Adipose tissue (tissue), 3 donors: ENCODE measurements at regions not wholly inside any gene's neighbourhood (a gene's known extent, or its start where the extent isn't known, plus 50 kb on each side); places are given as distances from the start of the nearest gene placed in this dataset.
"Not testable (repeated sequence)": the region's sequence is repeated elsewhere in the genome, so short reads cannot be mapped to it uniquely, and the experiment has no call there.

Source experiments
- H3K27ac ChIP-seq: one replicate; pipeline ENCODE4 v1.5.1; 2013; ENCODE audit warnings: low read depth, low read length
- WGBS, 3 donors: extraction: QIAGEN DNeasy Blood & Tissue Kit; methylation state at CpG; one replicate each; pipeline ENCODE4 v1.1.7; 2013; 5-methylcytosine and 5-hydroxymethylcytosine counted together
- donor health status: healthy with polysubstance abuse.
- donor health status: Bipolar disorder and iron deficiency.
- donor health status: healthy.

DNA sequence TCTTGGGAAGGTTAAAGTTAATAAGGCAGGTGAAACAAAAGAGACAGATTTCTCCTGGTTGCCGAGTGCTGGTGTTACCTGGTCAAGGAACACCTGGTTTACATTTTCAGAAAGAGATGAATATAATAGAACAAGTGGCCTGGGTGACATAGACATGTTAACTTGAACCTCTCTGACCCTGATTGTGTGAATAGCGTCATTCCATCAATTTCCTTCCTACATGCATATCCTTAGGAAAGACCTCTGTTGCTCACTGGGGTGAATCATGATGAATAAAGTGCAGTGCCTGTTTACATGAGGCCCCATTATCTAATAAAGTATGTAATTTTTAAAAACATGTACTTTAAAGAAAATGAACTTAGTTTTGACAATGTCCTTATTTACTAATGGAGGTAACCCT lies 1822.9 kb upstream of the FLRT2 start:
- no peak overlapping the region for H3K27ac ChIP-seq
- WGBS, 3 donors = 66 to 85% (median 67%) methylated on average over 2 of the region's 2 CpGs

DNA sequence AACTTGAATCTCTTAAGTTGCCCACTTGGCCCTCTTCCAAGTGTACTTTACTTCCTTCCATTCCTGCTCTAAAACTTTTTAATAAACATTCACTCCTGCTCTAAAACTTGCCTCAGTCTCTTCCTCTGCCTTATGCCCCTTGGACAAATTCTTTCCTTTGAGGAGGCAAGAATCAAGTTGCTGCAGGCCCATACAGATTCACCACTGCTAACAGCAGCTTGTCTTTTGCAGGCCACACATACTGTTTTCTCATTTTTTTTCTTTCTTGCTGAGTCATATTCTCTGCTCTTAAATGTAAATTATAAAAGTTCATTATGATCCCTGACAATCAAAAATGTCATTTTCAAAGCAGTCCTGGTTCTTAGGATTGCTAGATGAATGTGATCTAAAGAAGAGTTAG lies 1820.8 kb upstream of the FLRT2 start:
- H3K27ac ChIP-seq = no peak overlapping the region

DNA sequence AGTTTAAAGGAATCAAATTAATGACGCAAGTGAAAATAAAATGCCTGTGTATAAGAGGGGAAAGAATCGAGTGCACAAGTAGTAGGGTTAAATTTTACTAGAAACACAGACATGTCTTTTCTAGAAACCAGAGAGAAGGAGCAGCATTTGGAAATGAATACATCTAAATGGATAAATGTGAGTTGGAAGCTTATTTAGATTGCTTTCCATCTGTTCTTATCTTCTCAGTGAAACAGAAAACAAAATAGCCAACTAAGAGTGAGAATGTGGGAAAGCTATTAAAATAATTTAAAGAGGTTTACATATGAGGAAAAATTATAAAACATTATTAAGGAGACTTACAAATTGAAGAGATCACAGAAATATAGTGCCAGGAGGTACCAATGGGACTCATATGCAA lies 1818.9 kb upstream of the FLRT2 start:
- no peak overlapping the region for H3K27ac ChIP-seq
- 91 to 92% (median 92%) methylated on average over 2 of the region's 2 CpGs for WGBS, 3 donors

GRCh38 chr14:83712418-83713129 lies 1817.4 kb upstream of the FLRT2 start:
- H3K27ac ChIP-seq = no peak overlapping the region
- 81 to 92% (median 90%) methylated on average over 2 of the region's 2 CpGs for WGBS, 3 donors

DNA sequence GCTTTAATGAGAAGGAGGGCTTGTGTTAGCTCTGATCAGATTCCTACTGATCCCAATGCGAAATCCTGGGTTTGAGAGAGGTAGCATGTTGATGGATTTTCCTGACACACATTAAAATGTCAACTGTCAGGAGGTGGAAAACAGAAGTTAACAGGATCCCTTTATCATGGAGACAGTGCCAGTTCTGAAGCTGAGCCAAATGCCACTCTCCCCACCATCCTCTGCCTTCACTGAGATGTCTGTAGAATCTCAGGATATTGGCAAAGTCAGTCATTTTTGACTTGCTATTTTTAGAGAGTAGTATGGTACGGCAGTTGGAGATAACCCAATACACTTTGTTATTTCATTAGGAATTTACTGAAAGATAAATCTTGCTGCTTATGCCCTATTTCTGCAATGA lies 1816.2 kb upstream of the FLRT2 start:
- 75 to 85% (median 76%) methylated on average over 2 of the region's 2 CpGs for WGBS, 3 donors
- H3K27ac ChIP-seq = no peak overlapping the region

- no peak overlapping the region for H3K27ac ChIP-seq
Measured at GRCh38 chr14:83714151-83714550, 1815.8 kb upstream of the FLRT2 start.

- 93 to 97% (median 94%) methylated on average over 12 of the region's 12 CpGs for WGBS, 3 donors
- H3K27ac ChIP-seq = not testable (repeated sequence)
Measured at GRCh38 chr14:83719435-83719834, 1810.5 kb upstream of the FLRT2 start.

DNA sequence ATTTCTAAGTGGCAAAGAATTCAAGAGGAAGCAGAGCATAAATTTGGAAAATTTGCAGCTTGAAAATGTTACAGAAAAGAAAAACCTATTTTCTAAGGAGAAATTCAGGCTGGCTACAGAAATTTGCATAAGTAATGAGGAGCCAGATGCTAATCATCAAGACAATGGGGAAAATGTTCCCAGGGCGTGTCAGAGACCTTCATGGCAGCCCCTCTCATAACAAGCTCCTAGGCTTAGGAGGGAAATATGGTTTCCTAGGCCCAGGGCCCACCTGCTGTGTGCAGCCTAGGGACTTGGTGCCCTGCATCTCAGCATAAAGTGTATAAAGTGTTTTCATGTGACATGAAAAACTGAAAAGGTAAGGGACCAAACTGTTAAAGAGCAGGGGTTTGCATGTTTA lies 1796.3 kb upstream of the FLRT2 start:
- H3K27ac ChIP-seq = no peak overlapping the region
- 75 to 89% (median 77%) methylated on average over 1 of the region's 1 CpG for whole genome bisulfite sequencing, 3 donors

- H3K27ac ChIP-seq = no peak overlapping the region
- WGBS, 3 donors = 78 to 79% (median 79%) methylated on average over 7 of the region's 7 CpGs
Measured at GRCh38 chr14:83734431-83734830, 1795.5 kb upstream of the FLRT2 start.

DNA sequence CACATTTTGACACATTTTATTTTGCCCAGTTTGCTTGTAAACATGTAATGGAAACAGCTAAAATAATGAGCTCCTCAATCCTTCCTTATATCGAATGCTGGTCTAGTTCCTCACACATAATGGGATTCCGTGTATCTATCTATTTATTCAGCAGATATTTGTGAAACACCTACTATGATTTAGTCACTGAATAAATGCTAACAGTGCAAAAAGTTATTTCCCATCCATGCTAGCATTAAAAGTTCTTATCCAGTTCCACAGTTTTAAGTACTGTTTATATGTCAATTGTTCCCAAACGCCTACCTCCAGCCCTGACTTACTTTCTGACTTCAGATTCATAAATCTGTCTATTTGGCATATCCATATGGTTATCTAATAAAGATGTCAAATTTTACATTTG lies 1788.7 kb upstream of the FLRT2 start:
- 90 to 91% (median 90%) methylated on average over 3 of the region's 3 CpGs for WGBS, 3 donors
- H3K27ac ChIP-seq = no peak overlapping the region

GRCh38 chr14:83744224-83744623 lies 1785.7 kb upstream of the FLRT2 start:
- 64 to 87% (median 81%) methylated on average over 1 of the region's 1 CpG for WGBS, 3 donors
- no peak overlapping the region for H3K27ac ChIP-seq

GRCh38 chr14:83744891-83745290 lies 1785.1 kb upstream of the FLRT2 start:
- 95 to 99% (median 95%) methylated on average over 2 of the region's 2 CpGs for WGBS, 3 donors
- no peak overlapping the region for H3K27ac ChIP-seq

DNA sequence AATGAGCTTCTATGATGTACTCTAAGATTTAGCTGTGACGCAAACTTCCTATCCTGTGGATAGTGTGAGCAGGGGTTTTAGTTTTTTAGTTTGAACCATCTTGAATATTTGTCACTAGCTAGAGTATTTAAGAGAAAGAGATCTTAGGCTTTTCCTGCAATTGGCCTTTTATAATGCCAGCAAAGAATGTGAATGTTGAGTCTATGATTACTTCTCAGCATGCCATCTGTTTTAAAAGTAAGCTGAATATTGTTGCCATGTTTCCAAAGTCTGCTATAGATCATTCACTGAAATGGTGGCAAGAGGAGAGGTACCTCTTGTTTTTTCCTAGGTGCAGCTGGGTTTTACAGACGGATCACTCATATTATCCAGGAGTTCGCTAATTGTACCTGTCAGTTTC lies 1783.6 kb upstream of the FLRT2 start:
- H3K27ac ChIP-seq = no peak overlapping the region
- 91 to 96% (median 94%) methylated on average over 3 of the region's 3 CpGs for WGBS, 3 donors

DNA sequence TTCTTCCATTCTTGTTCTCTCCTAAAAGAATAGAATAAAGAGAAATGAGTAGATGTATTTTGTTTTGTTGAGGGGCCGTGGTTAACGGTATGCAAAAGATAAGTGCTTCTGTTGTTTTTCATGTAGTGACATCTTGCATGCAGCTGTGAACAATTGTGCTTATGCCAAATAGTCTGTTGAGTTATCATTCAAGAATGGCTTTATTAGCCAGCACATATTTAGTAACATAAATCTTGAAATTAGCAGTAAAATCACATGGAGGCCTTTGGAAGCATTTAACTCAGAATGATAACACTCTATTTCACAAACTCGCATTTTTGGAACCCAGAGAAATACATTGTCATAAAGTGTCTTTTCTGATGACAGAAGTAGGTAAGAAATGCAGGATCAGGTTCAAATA lies 1772.0 kb upstream of the FLRT2 start:
- WGBS, 3 donors = 55 to 87% (median 63%) methylated on average over 3 of the region's 3 CpGs

DNA sequence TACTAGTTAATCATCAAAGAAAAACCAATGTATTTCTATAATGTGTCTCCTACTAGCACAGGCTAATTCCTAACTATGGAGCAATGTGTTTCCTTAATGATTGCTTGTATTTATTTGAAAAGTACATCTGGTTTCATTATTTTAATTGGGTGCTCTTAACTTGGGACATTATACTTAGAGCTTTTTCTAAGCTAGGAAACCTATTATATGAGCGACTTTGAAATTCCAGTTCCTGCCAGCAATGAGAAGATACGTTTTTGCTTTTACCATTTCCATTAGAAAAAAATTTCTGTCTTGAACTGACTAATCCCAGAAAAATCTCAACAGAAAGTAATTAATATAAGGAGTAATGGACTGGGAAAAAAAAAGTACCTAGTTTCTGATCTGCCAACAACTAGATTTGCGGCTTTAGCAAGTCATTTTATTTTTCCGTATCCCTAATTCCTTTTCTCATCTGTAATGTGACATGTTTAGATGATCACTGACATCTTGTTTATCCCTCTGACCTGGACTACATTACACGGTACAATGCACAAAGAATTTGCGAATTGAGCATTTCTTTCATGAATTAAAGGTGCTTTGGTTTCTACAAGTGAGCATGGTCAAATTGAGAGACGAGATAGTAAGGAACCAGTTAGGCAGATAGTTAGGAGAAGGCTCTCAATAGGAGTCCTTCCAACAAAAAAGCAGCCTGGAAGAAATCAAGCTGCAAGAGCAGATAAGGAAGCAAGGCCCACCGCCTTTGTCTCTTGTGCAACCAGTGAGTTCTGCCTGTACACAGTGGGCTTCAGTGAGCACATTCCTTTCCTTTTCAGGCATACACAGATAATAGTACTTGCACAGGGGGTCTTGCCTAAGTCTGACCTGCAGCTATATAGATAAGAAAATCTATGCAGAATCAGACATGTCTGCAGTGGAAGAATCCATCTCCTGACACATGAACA lies 1765.0 kb upstream of the FLRT2 start:
- no peak overlapping the region for H3K27ac ChIP-seq
- 81 to 85% (median 83%) methylated on average over 8 of the region's 8 CpGs for WGBS, 3 donors

More for the DNA sequence above, 1772.0 kb upstream of the FLRT2 start:
- H3K27ac ChIP-seq = no peak overlapping the region

DNA sequence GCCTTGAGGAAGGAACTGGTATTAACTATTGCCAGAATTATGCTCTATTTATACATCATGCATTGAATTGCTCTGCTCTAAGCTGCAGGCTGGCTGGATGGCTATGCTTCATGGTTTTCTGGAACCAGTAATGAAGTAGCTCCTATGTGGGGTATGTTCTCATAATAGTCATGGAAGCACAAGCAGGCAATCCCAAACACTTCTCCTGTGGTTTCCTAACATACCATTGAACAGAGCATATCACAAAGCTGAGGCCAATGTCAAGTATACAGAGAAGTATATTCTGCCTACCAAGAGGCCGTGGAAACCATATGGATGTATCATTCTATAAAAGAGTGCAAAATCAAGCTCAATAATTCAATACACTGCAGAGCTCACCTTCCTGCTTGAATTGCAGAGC lies 1752.4 kb upstream of the FLRT2 start:
- 91 to 100% (median 92%) methylated on average over 1 of the region's 1 CpG for WGBS, 3 donors

GRCh38 chr14:83779266-83779665 lies 1750.7 kb upstream of the FLRT2 start:
- WGBS, 3 donors = 69 to 81% (median 75%) methylated on average over 2 of the region's 2 CpGs
- H3K27ac ChIP-seq = no peak overlapping the region

More for the DNA sequence above, 1752.4 kb upstream of the FLRT2 start:
- H3K27ac ChIP-seq = no peak overlapping the region

GRCh38 chr14:83780321-83780720 lies 1749.6 kb upstream of the FLRT2 start:
- WGBS, 3 donors = 72 to 87% (median 81%) methylated on average over 3 of the region's 3 CpGs
- H3K27ac ChIP-seq = no peak overlapping the region

DNA sequence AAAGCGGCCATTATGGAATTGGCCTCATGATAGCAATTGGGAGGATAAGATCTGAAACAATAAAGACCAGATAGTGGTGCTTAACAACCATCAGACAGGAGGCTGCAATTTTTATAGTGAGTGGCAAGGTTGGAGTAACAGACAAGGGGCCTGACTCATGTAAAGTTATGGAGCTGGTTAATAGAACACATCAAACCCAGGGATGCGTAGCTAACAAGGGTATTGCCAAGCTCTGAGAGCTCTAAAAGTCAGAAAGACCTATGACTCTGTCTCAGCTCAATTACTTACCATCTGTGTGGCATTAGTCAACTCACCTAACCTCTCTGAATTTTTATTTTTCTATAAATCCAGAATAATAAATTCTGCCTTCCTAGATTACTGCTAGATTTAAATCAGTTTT lies 1731.5 kb upstream of the FLRT2 start:
- 50 to 96% (median 93%) methylated on average over 2 of the region's 2 CpGs for WGBS, 3 donors
- no peak overlapping the region for H3K27ac ChIP-seq

GRCh38 chr14:83799233-83799632 lies 1730.7 kb upstream of the FLRT2 start:
- H3K27ac ChIP-seq = no peak overlapping the region
